ENCODE measurements at regions not wholly inside any gene's neighbourhood (a gene's known extent, or its start where the extent isn't known, plus 50 kb on each side); places are given as distances from the start of the nearest gene placed in this dataset.
"Not testable (repeated sequence)": the region's sequence is repeated elsewhere in the genome, so short reads cannot be mapped to it uniquely, and the experiment has no call there.

DNA sequence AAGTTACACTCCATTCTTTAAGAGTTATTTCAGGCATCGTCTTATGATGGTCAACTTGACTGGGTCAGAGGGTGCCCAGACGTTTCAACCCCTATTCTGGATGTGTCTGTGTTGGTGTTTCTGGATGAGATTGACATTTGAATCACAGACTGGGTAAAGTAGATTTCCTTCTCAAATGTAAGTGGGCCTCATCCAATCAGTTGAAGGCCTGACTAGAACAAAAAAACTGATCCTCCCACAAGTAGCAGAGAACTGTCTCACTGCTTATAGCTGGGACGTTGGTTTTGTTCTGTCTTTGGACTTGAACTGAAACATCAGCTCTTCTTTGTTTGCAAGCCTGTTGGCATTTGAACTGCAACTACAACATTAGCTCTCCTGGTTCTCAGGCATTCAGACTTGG lies 76.3 kb upstream of the LYZL1 start:
- DNase-seq (ENCODE audit: low read depth, low spot score) = no peak
- H3K27ac ChIP-seq = no peak overlapping the region

DNA sequence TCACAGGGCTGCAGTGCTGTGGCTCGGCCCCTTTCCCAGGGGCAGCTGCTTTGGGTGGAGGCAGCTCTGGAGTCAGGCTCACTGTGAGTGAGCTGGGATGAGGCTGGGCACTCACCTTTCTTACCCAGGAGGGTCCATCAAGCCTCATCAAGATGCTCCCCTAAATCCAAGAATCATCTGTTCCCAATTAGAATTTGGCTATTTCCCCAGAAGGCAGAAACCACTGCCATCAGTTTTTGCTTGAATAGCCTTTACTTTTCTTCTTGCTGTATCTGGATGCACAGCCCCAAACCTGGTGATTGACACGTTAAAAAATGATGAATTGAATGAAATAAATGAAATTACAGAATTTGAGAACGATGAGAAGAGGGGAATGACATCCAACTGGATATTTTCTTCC lies 74.3 kb upstream of the LYZL1 start:
- H3K27ac ChIP-seq = no peak overlapping the region
- DNase-seq (ENCODE audit: low read depth, low spot score) = no peak

DNA sequence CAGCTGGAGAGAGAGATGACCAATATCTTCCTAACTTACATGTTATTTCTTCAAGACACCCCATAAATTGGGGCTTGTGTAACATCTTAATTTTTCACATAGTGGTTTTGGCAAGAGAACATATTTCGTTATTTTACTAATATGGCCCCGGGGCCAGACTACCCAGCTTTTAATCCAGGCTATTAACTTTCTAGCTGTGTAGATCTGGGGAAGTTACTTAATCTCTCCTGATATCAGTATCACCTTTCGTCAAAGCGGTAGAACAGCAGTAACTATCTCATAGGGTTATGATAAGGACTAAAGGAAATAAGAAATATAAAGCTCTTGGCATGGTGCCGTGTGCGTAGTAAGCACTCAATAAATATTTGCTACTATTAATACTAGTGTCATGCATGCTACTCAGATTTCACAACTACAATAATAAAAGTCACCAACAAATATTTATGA lies 71.6 kb upstream of the LYZL1 start:
- H3K27ac ChIP-seq = no peak overlapping the region
- DNase-seq (ENCODE audit: low read depth, low spot score) = no peak

DNA sequence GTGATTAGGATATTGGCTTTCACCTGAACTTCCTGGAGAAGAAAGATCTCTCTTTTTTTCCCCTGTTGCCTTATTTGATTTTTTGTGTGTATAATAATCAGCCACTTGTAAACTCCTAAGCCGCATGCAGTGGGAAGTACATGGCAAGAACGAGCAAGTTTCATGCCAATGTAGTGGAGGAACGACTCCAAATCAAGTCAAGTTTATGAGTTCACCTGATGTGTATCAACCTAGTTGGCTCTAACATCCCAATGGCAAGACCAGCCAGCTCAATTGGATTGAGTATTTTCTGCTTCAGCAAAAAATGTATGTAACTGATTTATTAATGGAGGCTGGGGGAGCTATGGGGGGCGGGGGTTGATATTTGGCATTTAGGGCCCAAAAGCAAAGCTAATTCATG lies 65.5 kb upstream of the LYZL1 start:
- no peak for DNase-seq (ENCODE audit: low read depth, low spot score)
- H3K27ac ChIP-seq = no peak overlapping the region

DNA sequence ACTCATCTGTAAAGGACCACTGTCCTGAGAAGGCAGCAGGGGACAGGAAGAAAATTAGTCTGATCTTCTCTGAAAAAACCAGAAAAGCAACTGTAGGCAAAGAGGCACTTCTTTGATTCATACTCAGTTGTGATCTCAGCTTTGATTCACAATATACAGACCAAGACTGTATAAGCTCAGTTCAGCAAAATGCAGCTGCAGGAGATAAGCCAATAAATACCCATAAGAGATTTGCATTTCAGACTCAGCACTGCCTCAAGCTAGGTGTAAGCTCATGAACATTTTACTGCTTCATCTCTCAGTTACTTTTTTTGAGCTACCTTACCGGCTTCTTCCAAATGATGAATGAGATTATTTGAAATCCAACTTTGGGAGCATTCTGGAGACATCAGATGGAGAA lies 64.2 kb upstream of the LYZL1 start:
- H3K27ac ChIP-seq = no peak overlapping the region
- DNase-seq (ENCODE audit: low read depth, low spot score) = no peak

DNA sequence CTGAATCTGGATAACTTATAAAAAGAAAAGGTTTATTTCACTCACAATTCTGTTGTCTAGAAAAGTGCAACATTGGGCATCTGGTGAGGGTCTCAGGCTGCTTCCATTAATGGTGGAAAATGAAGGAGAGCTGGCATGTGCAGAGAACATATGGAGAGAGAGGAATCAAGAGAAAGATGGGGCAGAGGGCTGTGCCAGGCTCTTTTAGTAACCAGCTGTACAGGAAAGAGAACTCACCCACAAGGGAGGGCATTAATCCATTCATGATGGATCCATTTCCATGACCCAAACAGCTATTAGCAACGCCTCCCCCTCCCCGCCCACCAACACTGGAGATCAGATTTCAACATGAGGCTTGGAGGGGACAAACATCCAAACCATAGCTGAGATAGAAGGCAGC lies 61.7 kb upstream of the LYZL1 start:
- no peak overlapping the region for H3K27ac ChIP-seq
- DNase-seq (ENCODE audit: low read depth, low spot score) = no peak

DNA sequence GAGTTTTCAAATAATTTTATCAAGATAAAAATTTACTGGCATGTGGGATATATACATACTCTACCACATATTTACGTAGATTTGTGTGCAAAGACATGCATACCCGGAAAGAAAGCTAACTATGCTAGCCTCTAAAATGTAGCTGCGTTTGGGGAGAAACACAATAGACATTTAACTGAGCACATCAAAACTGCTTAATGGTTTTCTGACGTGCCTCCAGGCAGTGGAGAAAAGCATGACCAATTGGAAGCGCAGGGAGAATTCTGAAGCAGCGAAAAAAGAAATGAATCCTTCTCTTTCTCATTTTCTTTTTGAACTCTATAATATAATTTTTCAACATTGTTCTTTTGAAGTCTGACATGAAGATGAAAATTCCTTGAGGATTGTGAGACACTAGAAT lies 60.3 kb upstream of the LYZL1 start:
- DNase-seq (ENCODE audit: low read depth, low spot score) = no peak
- no peak overlapping the region for H3K27ac ChIP-seq

DNA sequence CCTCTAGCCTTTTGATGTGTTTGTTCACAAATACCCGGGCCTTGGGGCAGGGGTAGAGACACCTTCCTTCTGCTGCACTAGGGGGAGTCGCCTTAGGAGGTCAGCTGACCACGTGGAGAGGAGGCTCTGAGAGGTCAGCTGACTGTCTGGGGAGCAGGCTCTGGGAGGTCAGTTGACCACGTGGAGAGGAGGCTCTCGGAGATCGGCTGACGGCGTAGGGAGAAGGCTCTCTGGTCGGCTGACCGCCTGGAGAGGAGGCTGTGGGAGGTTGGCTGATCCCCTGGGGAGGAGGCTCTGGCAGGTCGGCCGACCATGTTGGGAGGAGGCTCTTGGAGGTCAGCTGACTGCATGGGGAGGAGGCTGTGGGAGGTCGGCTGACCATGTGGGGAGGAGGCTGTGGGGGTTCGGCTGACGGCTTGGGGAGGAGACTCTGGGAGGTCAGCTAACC lies 59.6 kb upstream of the LYZL1 start:
- H3K27ac ChIP-seq = no peak overlapping the region
- no peak for DNase-seq (ENCODE audit: low read depth, low spot score)

DNA sequence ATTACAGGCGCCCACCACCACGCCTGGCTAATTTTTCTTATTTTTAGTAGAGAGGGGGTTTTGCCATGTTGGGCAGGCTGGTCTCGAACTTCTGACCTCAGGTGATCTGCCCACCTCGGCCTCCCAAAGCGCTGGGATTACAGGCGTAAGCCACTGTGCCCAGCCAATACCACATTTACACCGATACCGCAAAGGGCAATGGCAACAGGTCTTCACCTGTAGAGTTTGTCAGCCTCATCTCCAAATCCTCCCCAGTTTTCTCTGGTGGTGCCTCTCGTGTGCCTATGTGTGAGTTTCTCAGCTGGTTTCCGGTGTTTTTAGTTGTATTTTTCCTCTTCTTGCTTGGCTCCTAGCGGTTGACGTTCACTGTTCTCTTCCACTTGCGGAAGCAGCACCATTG lies 52.0 kb upstream of the LYZL1 start:
- H3K27ac ChIP-seq; DNase-seq (ENCODE audit: low read depth, low spot score): not testable (repeated sequence)

DNA sequence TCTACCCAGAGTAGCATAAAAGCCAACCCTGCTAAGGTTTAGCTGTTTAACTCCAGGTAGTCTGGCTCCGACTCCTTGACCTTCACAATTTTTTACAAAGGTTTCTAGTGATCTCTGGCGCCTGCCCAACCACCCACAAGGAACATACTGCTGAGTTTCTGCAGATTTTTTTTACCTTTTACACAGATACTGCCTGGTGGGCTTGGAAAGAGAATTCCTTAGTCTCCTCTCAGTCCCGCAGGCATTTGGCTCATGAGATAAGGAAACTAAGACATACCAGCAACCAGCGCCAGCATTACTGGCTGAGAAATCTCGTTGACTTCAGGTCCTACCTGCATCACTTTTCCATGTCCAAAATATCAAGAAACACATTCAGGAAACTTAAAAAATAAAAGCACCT lies 51.1 kb upstream of the LYZL1 start:
- no peak overlapping the region for H3K27ac ChIP-seq
- no peak for DNase-seq (ENCODE audit: low read depth, low spot score)

DNA sequence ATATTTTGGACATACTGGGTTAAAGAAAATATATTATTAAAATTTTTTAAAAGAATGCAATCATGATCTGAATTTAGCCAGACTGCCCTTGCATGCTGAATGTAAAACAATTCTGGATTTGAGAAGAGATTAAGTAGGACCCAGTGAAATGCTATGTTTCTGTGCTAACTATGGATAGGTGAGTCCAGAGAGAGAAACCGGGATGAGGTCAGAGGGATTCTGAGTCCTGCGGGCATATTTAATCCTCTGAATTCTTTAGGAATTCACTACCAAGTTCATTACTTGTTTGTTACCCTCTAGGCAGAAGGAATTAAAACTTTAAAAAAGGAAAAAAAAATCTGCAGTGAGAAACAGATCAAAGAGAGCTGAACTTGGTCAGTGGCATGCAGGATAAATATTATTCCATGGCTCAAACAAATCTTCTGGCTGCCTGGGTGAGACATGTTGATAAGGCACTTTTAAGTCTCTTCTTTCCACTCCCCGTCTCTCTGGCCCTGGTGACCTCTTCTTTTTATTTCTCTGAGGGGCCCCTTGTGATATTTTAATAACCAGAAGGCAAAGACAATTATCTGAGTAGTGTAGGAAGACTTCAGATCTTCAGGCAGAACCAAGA lies 50.2 kb upstream of the LYZL1 start:
- H3K27ac ChIP-seq = no peak overlapping the region

More for the DNA sequence above, 50.2 kb upstream of the LYZL1 start:
- no peak for DNase-seq (ENCODE audit: low read depth, low spot score)

All from epithelial cell of prostate (primary cell).